HT1080 (cell line): ENCODE measurements at regions not wholly inside any gene's neighbourhood (a gene's known extent, or its start where the extent isn't known, plus 50 kb on each side); places are given as distances from the start of the nearest gene placed in this dataset.

Experiments used
- DNase-seq: peaks from one replicate; pipeline ENCODE4 v3.0.0-alpha.2; 2015; ENCODE audit warnings: low read depth

- DNase-seq = no peak
Measured at GRCh38 chr4:106454021-106454420, 85.4 kb upstream of the GIMD1 start.

- DNase-seq = no peak
Measured at GRCh38 chr4:106451091-106451490, 82.5 kb upstream of the GIMD1 start.

- no peak for DNase-seq
Measured at GRCh38 chr4:106450249-106450648, 81.7 kb upstream of the GIMD1 start.

- peak; percentile 32 for DNase-seq
Measured at GRCh38 chr4:106444557-106444956, 76.0 kb upstream of the GIMD1 start.

GRCh38 chr4:106430797-106431196, 62.2 kb upstream of the GIMD1 start:
- no peak for DNase-seq

GRCh38 chr4:106429885-106430284, 61.3 kb upstream of the GIMD1 start:
- no peak for DNase-seq

GRCh38 chr4:106426069-106426468, 57.5 kb upstream of the GIMD1 start:
- no peak for DNase-seq

GRCh38 chr4:106425576-106425975, 57.0 kb upstream of the GIMD1 start:
- DNase-seq = no peak

- DNase-seq = no peak
Measured at GRCh38 chr4:106424426-106424825, 55.8 kb upstream of the GIMD1 start.

- no peak for DNase-seq
Measured at GRCh38 chr4:106423791-106424190, 55.2 kb upstream of the GIMD1 start.

GRCh38 chr4:106422766-106423165, 54.2 kb upstream of the GIMD1 start:
- no peak for DNase-seq

- no peak for DNase-seq
Measured at GRCh38 chr4:106421441-106422296, 53.1 kb upstream of the GIMD1 start.

- DNase-seq = no peak
Measured at GRCh38 chr4:106418444-106418843, 49.9 kb upstream of the GIMD1 start.
